Breast epithelium (tissue), 3 donors: ENCODE measurements at regions not wholly inside any gene's neighbourhood (a gene's known extent, or its start where the extent isn't known, plus 50 kb on each side); places are given as distances from the start of the nearest gene placed in this dataset.

Source experiments
- CTCF ChIP-seq, 3 donors: fragments of 450-650 bp; IDR thresholded peaks; one replicate each; pipeline ENCODE4 v1.5.1; 2016 to 2017; ENCODE audit warnings: antibody characterized with exemption in 3 of 3, mild to moderate bottlenecking in 3 of 3, moderate library complexity in 3 of 3
- POLR2A ChIP-seq: fragments of 450-650 bp; IDR thresholded peaks from one replicate; pipeline ENCODE4 v1.6.1; 2016; ENCODE audit warnings: antibody characterized with exemption, mild to moderate bottlenecking, moderate library complexity
- POLR2AphosphoS5 ChIP-seq, 3 donors: sonication (generic); formaldehyde crosslinking; IDR thresholded peaks; one replicate each; pipeline ENCODE4 v1.6.1; 2017; ENCODE audit warnings: antibody characterized with exemption in 3 of 3

- no peak for TF ChIP-seq CTCF (IDR thresholded peaks at IDR 0.05)
- no peak for TF ChIP-seq POLR2AphosphoS5 (IDR thresholded peaks at IDR 0.05)
- no peak for TF ChIP-seq POLR2A
Observed at GRCh38 chr4:177196615-177197014, 113.1 kb upstream of the NEIL3 start.
